Lower lobe of right lung (tissue), 2 donors: ENCODE measurements at regions not wholly inside any gene's neighbourhood (a gene's known extent, or its start where the extent isn't known, plus 50 kb on each side); places are given as distances from the start of the nearest gene placed in this dataset.

ENCODE experiments used
- ATAC-seq, 2 donors: fragments of 200-7000 bp; cut with Tn5 transposase; one replicate each; pipeline ENCODE4 v1.9.1; 2020 to 2022; ENCODE audit warnings: mild to moderate bottlenecking in 2 of 2, moderate library complexity in 2 of 2
- DNase-seq: peaks from one replicate; pipeline ENCODE4 v3.0.0-alpha.2; 2020
- H3K27ac ChIP-seq: fragments of 200-600 bp; one replicate; pipeline ENCODE4 v1.8.0; 2022
- H3K27me3 ChIP-seq: fragments of 200-600 bp; one replicate; pipeline ENCODE4 v1.8.0; 2022; ENCODE audit warnings: low read depth
- H3K36me3 ChIP-seq: fragments of 200-600 bp; one replicate; pipeline ENCODE4 v1.8.0; 2022; ENCODE audit warnings: mild to moderate bottlenecking
- H3K4me1 ChIP-seq: fragments of 200-600 bp; one replicate; pipeline ENCODE4 v1.8.0; 2022
- H3K4me3 ChIP-seq: fragments of 200-600 bp; one replicate; pipeline ENCODE4 v1.8.0; 2022; ENCODE audit warnings: mild to moderate bottlenecking
- H3K9me3 ChIP-seq: fragments of 200-600 bp; one replicate; pipeline ENCODE4 v1.8.0; 2022
- CTCF ChIP-seq: fragments of 200-600 bp; IDR thresholded peaks from one replicate; pipeline ENCODE4 v1.8.0; 2022; ENCODE audit warnings: antibody characterized with exemption, mild to moderate bottlenecking
- intact Hi-C: fragments of 100-400 bp; cut with DNase I; formaldehyde crosslinking; loops from one replicate; pipeline ENCODE4 v1.11.0; 2022
- donor health status: DM: no; HTN: yes; CAD: no; lungs with severe emphysema.

- Histone ChIP-seq H3K9me3 (no peaks in the 10 kb centered on the region), H3K27me3 (no peaks in the 10 kb centered on the region), H3K27ac (no peak overlapping the region), H3K4me1 (no peaks in the 10 kb centered on the region), H3K4me3 (no peak overlapping the region), H3K36me3 (no peaks in the 10 kb centered on the region)
- TF ChIP-seq CTCF, result no peak
- DNase-seq (no peak), ATAC-seq (peak in 1 of 2 donors; percentile 30)
- intact Hi-C loops, result no loop called here
These were observed 253.2 kb upstream of the COL3A1 start for GRCh38 chr2:188720811-188721605.

- no peak for DNase-seq
- Histone ChIP-seq H3K4me1 (no peaks in the 10 kb centered on the region), H3K27me3 (no peaks in the 10 kb centered on the region), H3K36me3 (no peaks in the 10 kb centered on the region), H3K27ac (no peak overlapping the region), H3K4me3 (no peak overlapping the region), H3K9me3 (no peaks in the 10 kb centered on the region)
- intact Hi-C loops, result no loop called here
- no peak for ATAC-seq
- no peak for TF ChIP-seq CTCF
These were observed 252.4 kb upstream of the COL3A1 start for GRCh38 chr2:188721784-188722183.

GRCh38 chr2:188725746-188726360 is 248.3 kb upstream of the COL3A1 start:
- Histone ChIP-seq H3K27ac (no peak overlapping the region), H3K27me3 (no peaks in the 10 kb centered on the region), H3K4me3 (no peak overlapping the region), H3K4me1 (no peaks in the 10 kb centered on the region), H3K36me3 (no peaks in the 10 kb centered on the region), H3K9me3 (no peaks in the 10 kb centered on the region)
- DNase-seq, result no peak
- ATAC-seq, result no peak
- intact Hi-C loops, result no loop called here
- no peak for TF ChIP-seq CTCF

- Histone ChIP-seq H3K9me3 (no peaks in the 10 kb centered on the region), H3K4me3 (no peak overlapping the region), H3K27me3 (no peaks in the 10 kb centered on the region), H3K36me3 (no peaks in the 10 kb centered on the region), H3K4me1 (no peaks in the 10 kb centered on the region), H3K27ac (no peak overlapping the region)
- no peak for DNase-seq
- no peak for ATAC-seq
- intact Hi-C loops, result no loop called here
- no peak for TF ChIP-seq CTCF
These were observed 247.4 kb upstream of the COL3A1 start for GRCh38 chr2:188726626-188727247.

GRCh38 chr2:188727846-188728245 is 246.3 kb upstream of the COL3A1 start:
- no peaks in the 10 kb centered on the region for H3K4me1 ChIP-seq
- H3K27ac ChIP-seq, result no peak overlapping the region
- H3K4me3 ChIP-seq, result no peak overlapping the region
- H3K9me3 ChIP-seq, result no peaks in the 10 kb centered on the region
- intact Hi-C loops, result no loop called here
- no peak for TF ChIP-seq CTCF
- ATAC-seq, result no peak
- H3K36me3 ChIP-seq, result no peaks in the 10 kb centered on the region
- no peaks in the 10 kb centered on the region for H3K27me3 ChIP-seq
- DNase-seq, result no peak
